Thoracic aorta (tissue), 2 donors: ENCODE measurements at regions not wholly inside any gene's neighbourhood (a gene's known extent, or its start where the extent isn't known, plus 50 kb on each side); places are given as distances from the start of the nearest gene placed in this dataset.

ENCODE experiments used
- ATAC-seq: fragments of 150-250 bp; one replicate; pipeline ENCODE4 v1.8.0; 2017; ENCODE audit warnings: low read depth; ENCODE audit not compliant: insufficient number of reproducible peaks, low FRiP score
- DNase-seq: peaks from one replicate; pipeline ENCODE4 v3.0.0-alpha.2; 2020; ENCODE audit warnings: low spot score
- H3K27ac ChIP-seq, 2 donors: fragments of 200-600 bp; sonication (generic); 1 replicate in 1 of 2; 2 replicates in 1 of 2; pipeline ENCODE4 v1.5.1; 2016; ENCODE audit warnings: mild to moderate bottlenecking in 2 of 2, moderate library complexity in 2 of 2
- H3K27me3 ChIP-seq: fragments of 200-600 bp; sonication (generic); replicated peaks from 2 replicates; pipeline ENCODE4 v1.6.0; 2016; ENCODE audit warnings: mild to moderate bottlenecking; ENCODE audit not compliant: insufficient read depth
- H3K36me3 ChIP-seq: fragments of 200-600 bp; sonication (generic); one replicate; pipeline ENCODE4 v1.5.1; 2016
- H3K4me1 ChIP-seq, 2 donors: fragments of 200-600 bp; sonication (generic); 1 replicate in 1 of 2; 2 replicates in 1 of 2; pipeline versions ENCODE4 v1.5.1 to v1.6.0; 2016; ENCODE audit warnings: low read depth in 2 of 2, mild to moderate bottlenecking in 1 of 2; ENCODE audit not compliant: control insufficient read depth in 1 of 2
- H3K4me3 ChIP-seq: fragments of 200-600 bp; sonication (generic); 2 replicates; pipeline ENCODE4 v1.5.1; 2016; ENCODE audit warnings: mild to moderate bottlenecking
- H3K9me3 ChIP-seq: fragments of 200-600 bp; sonication (generic); 2 replicates; pipeline ENCODE4 v1.5.1; 2016
- TF ChIP-seq, protein P1 (sequence below): fragments of 200-600 bp; sonication (generic); IDR thresholded peaks from one replicate; pipeline ENCODE4 v1.5.1; 2019; ENCODE audit warnings: antibody characterized with exemption

DNA sequence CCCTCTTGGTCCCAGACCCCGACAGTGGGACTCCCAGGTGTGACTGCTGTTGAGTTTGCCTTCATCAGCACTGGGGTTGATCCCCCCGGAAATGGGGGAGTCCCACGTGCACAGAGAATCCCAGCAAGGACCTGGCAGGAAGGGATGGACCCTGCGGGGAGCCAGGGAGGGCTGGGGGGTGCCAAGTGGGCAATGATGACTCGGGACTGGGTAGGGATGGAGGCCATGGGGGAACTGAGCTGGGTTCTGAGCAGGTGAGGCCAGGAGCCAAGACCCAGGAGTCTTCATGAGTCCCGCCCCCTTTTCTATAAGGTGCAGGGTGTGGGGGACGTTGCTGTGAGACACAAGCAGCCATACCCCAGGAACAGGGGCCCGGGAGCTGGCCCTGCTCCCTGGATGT lies 103.8 kb downstream of the CRYAA start:
- no peaks in the 10 kb centered on the region for H3K4me1 ChIP-seq
- H3K36me3 ChIP-seq: no peaks in the 10 kb centered on the region
- H3K27me3 ChIP-seq: no peaks in the 10 kb centered on the region
- H3K9me3 ChIP-seq: no peaks in the 10 kb centered on the region
- H3K4me3 ChIP-seq: no peak overlapping the region
- TF ChIP-seq, protein P1, sequence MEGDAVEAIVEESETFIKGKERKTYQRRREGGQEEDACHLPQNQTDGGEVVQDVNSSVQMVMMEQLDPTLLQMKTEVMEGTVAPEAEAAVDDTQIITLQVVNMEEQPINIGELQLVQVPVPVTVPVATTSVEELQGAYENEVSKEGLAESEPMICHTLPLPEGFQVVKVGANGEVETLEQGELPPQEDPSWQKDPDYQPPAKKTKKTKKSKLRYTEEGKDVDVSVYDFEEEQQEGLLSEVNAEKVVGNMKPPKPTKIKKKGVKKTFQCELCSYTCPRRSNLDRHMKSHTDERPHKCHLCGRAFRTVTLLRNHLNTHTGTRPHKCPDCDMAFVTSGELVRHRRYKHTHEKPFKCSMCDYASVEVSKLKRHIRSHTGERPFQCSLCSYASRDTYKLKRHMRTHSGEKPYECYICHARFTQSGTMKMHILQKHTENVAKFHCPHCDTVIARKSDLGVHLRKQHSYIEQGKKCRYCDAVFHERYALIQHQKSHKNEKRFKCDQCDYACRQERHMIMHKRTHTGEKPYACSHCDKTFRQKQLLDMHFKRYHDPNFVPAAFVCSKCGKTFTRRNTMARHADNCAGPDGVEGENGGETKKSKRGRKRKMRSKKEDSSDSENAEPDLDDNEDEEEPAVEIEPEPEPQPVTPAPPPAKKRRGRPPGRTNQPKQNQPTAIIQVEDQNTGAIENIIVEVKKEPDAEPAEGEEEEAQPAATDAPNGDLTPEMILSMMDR: no peak
- DNase-seq (no peak), ATAC-seq (no peak)
- no peak overlapping the region for H3K27ac ChIP-seq

DNA sequence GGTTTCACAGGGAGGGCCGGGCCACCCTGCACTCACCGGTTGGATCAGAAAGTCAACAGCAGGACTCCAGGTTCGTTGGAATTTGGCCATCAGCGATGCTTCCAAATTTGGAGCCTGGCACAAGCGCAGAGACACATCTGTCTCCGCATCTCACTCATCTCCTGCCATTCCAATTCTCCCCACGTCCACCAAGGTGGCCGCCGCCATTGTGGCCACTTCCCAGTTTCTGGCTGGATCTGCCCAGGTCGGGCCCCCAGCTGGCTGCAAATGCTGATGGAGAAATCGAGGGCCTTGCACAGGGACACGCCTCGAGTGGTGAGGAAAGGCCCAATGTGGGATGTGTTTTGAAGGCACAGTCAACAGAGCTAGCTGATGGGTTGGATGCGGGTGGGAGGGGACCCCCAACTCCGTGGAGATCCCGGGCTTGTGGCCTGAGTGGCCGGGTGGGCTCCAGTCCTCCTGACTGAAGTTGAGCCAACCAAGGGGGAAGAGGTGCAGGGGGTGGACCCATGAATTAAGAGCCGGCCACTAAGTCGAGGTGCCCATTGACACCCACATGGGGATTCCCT lies 102.7 kb downstream of the CRYAA start:
- Histone ChIP-seq H3K9me3 (no peaks in the 10 kb centered on the region), H3K27me3 (no peaks in the 10 kb centered on the region), H3K4me3 (no peak overlapping the region), H3K4me1 (no peaks in the 10 kb centered on the region), H3K36me3 (no peaks in the 10 kb centered on the region), H3K27ac (no peak overlapping the region)
- DNase-seq (no peak), ATAC-seq (no peak)
- TF ChIP-seq, protein P1: no peak

- TF ChIP-seq, protein P1: no peak
- no peaks in the 10 kb centered on the region for H3K27me3 ChIP-seq
- no peak overlapping the region for H3K27ac ChIP-seq
- H3K9me3 ChIP-seq: no peaks in the 10 kb centered on the region
- H3K4me3 ChIP-seq: no peak overlapping the region
- H3K4me1 ChIP-seq: no peaks in the 10 kb centered on the region
- DNase-seq (no peak), ATAC-seq (no peak)
- no peaks in the 10 kb centered on the region for H3K36me3 ChIP-seq
Observed at GRCh38 chr21:43270800-43271301, 102.0 kb downstream of the CRYAA start.

DNA sequence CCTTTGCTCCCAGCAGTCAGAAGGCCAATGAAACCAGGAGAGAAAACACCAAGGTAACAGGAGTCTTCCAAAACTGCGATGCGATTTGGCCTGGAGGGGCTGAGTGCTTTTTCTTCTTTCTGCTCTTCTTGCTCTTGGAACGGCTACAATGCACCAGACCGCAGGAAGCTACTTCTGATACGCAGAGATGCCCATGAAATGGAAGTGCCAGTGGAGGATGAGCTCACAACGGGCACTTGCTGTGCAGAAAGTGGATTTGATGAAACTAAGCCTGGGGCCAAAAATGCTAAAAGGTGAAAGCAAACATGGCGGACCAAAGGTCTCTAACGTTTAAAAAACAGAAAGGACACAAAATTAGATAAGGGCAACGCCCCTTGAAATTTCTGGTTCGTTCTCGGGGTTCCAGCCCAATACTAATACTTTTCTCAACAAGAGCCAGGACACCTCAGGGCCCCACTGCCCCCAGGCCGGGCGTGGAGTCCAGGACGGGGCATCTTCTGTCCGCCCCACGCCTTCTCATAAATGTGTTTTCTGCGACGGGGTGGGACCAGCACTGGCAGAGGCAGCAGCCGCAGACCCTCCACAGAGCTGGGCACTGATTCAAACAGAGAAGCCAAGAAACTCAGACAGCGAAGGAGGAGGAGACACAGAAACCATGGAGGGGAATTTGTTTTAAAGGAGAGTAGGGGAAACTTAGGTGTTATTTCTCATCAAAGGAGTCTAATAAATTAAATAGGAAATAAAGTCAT lies 101.3 kb downstream of the CRYAA start:
- H3K27me3 ChIP-seq: no peaks in the 10 kb centered on the region
- DNase-seq: no peak

GRCh38 chr21:43269440-43269839 lies 100.6 kb downstream of the CRYAA start:
- TF ChIP-seq, protein P1: no peak
- Histone ChIP-seq H3K27me3 (no peaks in the 10 kb centered on the region), H3K27ac (no peak overlapping the region)

More for the DNA sequence above, 101.3 kb downstream of the CRYAA start:
- H3K27ac ChIP-seq: no peak overlapping the region
- H3K36me3 ChIP-seq: no peaks in the 10 kb centered on the region
- TF ChIP-seq, protein P1: no peak
- no peaks in the 10 kb centered on the region for H3K4me1 ChIP-seq
- no peak for ATAC-seq
- H3K9me3 ChIP-seq: no peaks in the 10 kb centered on the region
- no peak overlapping the region for H3K4me3 ChIP-seq

More at GRCh38 chr21:43269440-43269839, 100.6 kb downstream of the CRYAA start:
- DNase-seq (no peak), ATAC-seq (no peak)
- Histone ChIP-seq H3K9me3 (no peaks in the 10 kb centered on the region), H3K4me3 (no peak overlapping the region), H3K36me3 (no peaks in the 10 kb centered on the region), H3K4me1 (no peaks in the 10 kb centered on the region)
